Stomach (tissue), 4 donors: ENCODE measurements at regions not wholly inside any gene's neighbourhood (a gene's known extent, or its start where the extent isn't known, plus 50 kb on each side); places are given as distances from the start of the nearest gene placed in this dataset.

Source experiments
- EP300 ChIP-seq: sonication (generic); formaldehyde crosslinking; IDR thresholded peaks from one replicate; pipeline ENCODE4 v1.6.1; 2017; ENCODE audit warnings: antibody characterized with exemption
- POLR2A ChIP-seq, 4 donors: fragments of 450-650 bp; IDR thresholded peaks; one replicate each; pipeline ENCODE4 v1.6.1; 2016; ENCODE audit warnings: antibody characterized with exemption in 4 of 4, control low read depth in 2 of 4, mild to moderate bottlenecking in 1 of 4, moderate library complexity in 1 of 4
- POLR2AphosphoS5 ChIP-seq, 3 donors: sonication (generic); formaldehyde crosslinking; IDR thresholded peaks; one replicate each; pipeline ENCODE4 v1.6.1; 2016; ENCODE audit warnings: antibody characterized with exemption in 3 of 3
- TF ChIP-seq, protein P1 (sequence below), 7 experiments: fragments of 450-650 bp in 4 of 7; fragments of 200-600 bp in 3 of 7; sonication (generic) in 3 of 7; IDR thresholded peaks; one replicate each; pipeline ENCODE4 v1.5.1; 2016 to 2019; ENCODE audit warnings: antibody characterized with exemption in 7 of 7, control low read depth in 2 of 7, mild to moderate bottlenecking in 1 of 7

DNA sequence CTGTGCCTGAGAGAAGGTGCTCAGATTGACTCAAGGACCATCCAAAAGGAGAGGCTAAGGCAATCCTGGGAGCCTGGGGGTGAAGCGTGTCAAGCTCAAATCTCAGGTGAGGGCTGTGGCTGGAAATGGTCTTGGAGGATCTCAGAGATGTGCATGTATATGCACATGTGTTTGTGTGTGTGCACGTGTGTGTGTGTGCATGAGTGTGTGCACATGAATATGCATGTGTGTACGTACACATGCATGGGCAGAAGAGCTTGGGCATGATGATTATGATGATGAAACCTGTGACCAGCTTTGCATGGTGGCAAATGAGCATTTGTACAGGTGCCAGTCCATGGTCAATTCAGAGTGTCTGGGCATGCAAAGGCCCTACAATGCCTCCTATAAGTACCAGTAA is 326.6 kb downstream of the CXCL12 start:
- TF ChIP-seq, protein P1, sequence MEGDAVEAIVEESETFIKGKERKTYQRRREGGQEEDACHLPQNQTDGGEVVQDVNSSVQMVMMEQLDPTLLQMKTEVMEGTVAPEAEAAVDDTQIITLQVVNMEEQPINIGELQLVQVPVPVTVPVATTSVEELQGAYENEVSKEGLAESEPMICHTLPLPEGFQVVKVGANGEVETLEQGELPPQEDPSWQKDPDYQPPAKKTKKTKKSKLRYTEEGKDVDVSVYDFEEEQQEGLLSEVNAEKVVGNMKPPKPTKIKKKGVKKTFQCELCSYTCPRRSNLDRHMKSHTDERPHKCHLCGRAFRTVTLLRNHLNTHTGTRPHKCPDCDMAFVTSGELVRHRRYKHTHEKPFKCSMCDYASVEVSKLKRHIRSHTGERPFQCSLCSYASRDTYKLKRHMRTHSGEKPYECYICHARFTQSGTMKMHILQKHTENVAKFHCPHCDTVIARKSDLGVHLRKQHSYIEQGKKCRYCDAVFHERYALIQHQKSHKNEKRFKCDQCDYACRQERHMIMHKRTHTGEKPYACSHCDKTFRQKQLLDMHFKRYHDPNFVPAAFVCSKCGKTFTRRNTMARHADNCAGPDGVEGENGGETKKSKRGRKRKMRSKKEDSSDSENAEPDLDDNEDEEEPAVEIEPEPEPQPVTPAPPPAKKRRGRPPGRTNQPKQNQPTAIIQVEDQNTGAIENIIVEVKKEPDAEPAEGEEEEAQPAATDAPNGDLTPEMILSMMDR (IDR thresholded peaks at IDR 0.05): no peak
- TF ChIP-seq POLR2AphosphoS5 (IDR thresholded peaks at IDR 0.05): no peak
- no peak for TF ChIP-seq POLR2A (IDR thresholded peaks at IDR 0.05)
- TF ChIP-seq EP300: no peak
